ENCODE measurements at regions not wholly inside any gene's neighbourhood (a gene's known extent, or its start where the extent isn't known, plus 50 kb on each side); places are given as distances from the start of the nearest gene placed in this dataset.

DNA sequence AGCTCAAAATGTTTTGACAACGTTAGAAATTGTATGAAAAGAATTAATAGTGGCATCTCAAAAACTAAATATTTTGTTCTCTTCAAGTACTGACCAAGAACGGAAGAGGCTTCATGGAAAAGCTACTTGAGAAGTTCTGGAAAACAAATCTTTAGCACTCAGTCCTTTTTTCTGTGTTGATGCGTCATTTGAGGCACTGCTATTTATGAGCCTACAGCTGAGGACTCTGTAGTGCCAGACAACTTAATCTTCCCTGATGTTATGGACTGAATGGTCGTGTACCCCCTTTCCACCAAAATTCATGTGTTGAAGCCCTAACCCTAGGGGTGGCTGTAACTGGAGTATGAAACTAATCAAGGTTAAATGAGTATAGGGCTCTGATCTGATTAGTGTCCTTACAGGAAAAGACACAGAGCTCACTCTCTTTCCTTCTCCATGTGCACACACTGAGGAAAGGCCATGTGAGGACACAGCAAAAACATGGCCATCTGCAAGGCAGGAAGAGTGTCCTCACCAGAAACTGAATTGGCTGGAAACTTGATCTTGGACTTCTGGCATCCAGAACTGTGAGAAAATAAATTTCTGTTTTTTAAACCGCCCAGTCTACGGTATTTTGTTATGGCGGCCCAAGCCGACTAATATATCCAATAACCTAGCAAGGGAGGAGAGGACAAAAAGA, 337.0 kb upstream of the CLEC14A start:
- Histone ChIP-seq H3K27me3 (no peaks in the 10 kb centered on the region), H3K9ac (ENCODE audit: low read depth in 2 of 2, low read length in 2 of 2) (no peak overlapping the region), H3K36me3 (no peaks in the 10 kb centered on the region), H3K4me3 (no peak overlapping the region), H3K9me3 (no peaks in the 10 kb centered on the region), H3K4me1 (no peaks in the 10 kb centered on the region), H3K27ac (no peak overlapping the region)
- TF ChIP-seq, protein P1, sequence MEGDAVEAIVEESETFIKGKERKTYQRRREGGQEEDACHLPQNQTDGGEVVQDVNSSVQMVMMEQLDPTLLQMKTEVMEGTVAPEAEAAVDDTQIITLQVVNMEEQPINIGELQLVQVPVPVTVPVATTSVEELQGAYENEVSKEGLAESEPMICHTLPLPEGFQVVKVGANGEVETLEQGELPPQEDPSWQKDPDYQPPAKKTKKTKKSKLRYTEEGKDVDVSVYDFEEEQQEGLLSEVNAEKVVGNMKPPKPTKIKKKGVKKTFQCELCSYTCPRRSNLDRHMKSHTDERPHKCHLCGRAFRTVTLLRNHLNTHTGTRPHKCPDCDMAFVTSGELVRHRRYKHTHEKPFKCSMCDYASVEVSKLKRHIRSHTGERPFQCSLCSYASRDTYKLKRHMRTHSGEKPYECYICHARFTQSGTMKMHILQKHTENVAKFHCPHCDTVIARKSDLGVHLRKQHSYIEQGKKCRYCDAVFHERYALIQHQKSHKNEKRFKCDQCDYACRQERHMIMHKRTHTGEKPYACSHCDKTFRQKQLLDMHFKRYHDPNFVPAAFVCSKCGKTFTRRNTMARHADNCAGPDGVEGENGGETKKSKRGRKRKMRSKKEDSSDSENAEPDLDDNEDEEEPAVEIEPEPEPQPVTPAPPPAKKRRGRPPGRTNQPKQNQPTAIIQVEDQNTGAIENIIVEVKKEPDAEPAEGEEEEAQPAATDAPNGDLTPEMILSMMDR (IDR thresholded peaks at IDR 0.05) = no peak
- intact Hi-C loops (cut with DNase I) = no loop called here
- DNase-seq = no peak

DNA sequence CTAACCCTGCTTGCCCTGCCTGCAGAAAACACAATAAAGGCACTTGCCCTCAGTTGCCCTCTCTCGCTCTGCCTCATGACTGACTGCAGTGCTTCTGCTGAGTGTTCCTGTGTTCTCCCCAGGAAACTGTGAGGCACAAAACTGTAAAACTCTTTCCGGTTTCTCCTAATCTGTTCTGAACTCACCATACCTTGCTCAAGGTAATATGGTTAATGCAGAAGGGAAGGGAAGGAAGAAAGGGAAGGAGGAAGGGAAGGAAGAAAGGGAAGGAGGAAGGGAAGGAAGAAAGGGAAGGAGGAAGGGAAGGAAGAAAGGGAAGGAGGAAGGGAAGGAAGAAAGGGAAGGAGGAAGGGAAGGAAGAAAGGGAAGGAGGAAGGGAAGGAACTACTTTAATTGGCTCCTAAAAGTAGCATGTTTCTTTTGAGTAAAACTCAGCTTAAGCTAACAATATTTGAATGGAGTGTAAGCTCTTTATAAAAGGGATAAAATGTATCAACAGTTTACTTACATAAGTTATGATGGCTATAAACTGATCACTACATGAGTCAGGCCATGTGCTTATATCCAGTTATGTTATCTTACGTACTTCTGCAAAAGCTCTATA, 334.0 kb upstream of the CLEC14A start:
- H3K4me3 ChIP-seq = no peak overlapping the region
- TF ChIP-seq, protein P1 (IDR thresholded peaks at IDR 0.05) = no peak
- intact Hi-C loops (cut with DNase I) = no loop called here
- no peak for DNase-seq
- no peaks in the 10 kb centered on the region for H3K4me1 ChIP-seq
- H3K9me3 ChIP-seq = no peaks in the 10 kb centered on the region
- no peak overlapping the region for H3K9ac ChIP-seq (ENCODE audit: low read depth in 2 of 2, low read length in 2 of 2)
- H3K27ac ChIP-seq = no peak overlapping the region
- H3K27me3 ChIP-seq = no peaks in the 10 kb centered on the region
- H3K36me3 ChIP-seq = no peaks in the 10 kb centered on the region

GRCh38 chr14:38583471-38583870, 327.6 kb upstream of the CLEC14A start:
- TF ChIP-seq, protein P1 (IDR thresholded peaks at IDR 0.05) = no peak
- Histone ChIP-seq H3K4me3 (no peak overlapping the region), H3K9me3 (no peaks in the 10 kb centered on the region), H3K27me3 (no peaks in the 10 kb centered on the region), H3K4me1 (no peaks in the 10 kb centered on the region), H3K27ac (no peak overlapping the region), H3K9ac (ENCODE audit: low read depth in 2 of 2, low read length in 2 of 2) (no peak overlapping the region), H3K36me3 (no peaks in the 10 kb centered on the region)
- DNase-seq = no peak
- intact Hi-C loops (cut with DNase I) = no loop called here

DNA sequence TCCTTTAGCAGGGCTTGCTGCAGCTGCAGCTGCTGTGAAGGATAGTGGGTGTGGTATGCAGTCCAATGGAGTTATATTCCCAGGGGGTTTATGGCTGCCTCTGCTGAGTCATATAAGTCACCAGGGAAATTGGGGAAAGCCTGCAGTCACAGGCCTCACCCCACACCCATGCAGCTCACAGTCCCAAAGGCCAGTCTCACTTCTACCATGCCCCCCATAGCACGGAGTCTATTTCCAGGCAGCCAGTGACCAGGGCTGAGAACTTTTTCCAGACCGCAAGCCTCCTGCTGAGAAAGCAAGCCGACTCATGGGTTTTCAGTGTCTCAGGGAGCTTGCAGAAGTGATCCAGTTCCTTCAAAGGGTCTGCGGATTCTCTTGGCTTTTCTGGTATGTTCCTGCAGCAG, 322.4 kb upstream of the CLEC14A start:
- no peaks in the 10 kb centered on the region for H3K36me3 ChIP-seq
- no peaks in the 10 kb centered on the region for H3K9me3 ChIP-seq
- intact Hi-C loops (cut with DNase I) = no loop called here
- DNase-seq = no peak
- no peaks in the 10 kb centered on the region for H3K27me3 ChIP-seq
- TF ChIP-seq, protein P1 (IDR thresholded peaks at IDR 0.05) = no peak
- no peak overlapping the region for H3K9ac ChIP-seq (ENCODE audit: low read depth in 2 of 2, low read length in 2 of 2)
- no peaks in the 10 kb centered on the region for H3K4me1 ChIP-seq
- H3K27ac ChIP-seq = no peak overlapping the region
- H3K4me3 ChIP-seq = no peak overlapping the region

DNA sequence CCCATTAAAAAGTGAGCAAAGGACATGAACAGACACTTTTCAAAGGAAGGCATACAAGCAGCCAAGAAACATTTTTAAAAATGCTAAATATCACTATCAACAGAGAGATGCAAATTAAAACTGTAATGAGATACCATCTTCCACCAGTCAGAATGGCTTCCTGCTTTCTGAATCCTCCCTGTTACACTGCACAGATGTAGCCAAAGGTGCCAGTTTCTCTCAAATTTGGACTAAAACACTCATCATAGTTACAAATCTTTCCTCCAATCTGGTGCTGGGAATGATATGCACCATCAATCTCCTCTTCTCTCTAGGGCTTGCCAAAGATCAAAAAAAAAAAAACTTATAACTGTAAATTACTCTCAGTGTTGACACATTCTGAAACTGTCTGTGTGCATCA, 311.8 kb upstream of the CLEC14A start:
- Histone ChIP-seq H3K9ac (ENCODE audit: low read depth in 2 of 2, low read length in 2 of 2) (no peak overlapping the region), H3K27me3 (no peaks in the 10 kb centered on the region), H3K4me1 (no peaks in the 10 kb centered on the region), H3K27ac (no peak overlapping the region), H3K36me3 (no peaks in the 10 kb centered on the region), H3K4me3 (no peak overlapping the region), H3K9me3 (no peaks in the 10 kb centered on the region)
- intact Hi-C loops (cut with DNase I) = no loop called here
- TF ChIP-seq, protein P1 (IDR thresholded peaks at IDR 0.05) = no peak
- DNase-seq = no peak
